HEK293T (cell line): ENCODE measurements at regions not wholly inside any gene's neighbourhood (a gene's known extent, or its start where the extent isn't known, plus 50 kb on each side); places are given as distances from the start of the nearest gene placed in this dataset.

Experiments
- CTCF ChIA-PET: fragments of 350-600 bp; formaldehyde crosslinking; extraction: SDS; loops from one replicate; lab custom pipeline; 2021; ENCODE audit warnings: antibody characterized with exemption, inconsistent platforms; lab: Yijun Ruan, JAX
- POLR2A ChIA-PET: fragments of 350-600 bp; formaldehyde crosslinking; extraction: SDS; loops from one replicate; lab custom pipeline; 2020; ENCODE audit warnings: antibody characterized with exemption, inconsistent platforms; lab: Yijun Ruan, JAX
- DNase-seq: peaks from one replicate; pipeline ENCODE4 v3.0.0; 2012; ENCODE audit warnings: mixed read lengths; ENCODE audit errors: extremely low spot score
- ARNT ChIP-seq: fragments of 450-650 bp; IDR thresholded peaks from 2 replicates; pipeline ENCODE4 v1.6.1; 2017; ENCODE audit warnings: mild to moderate bottlenecking
- BHLHE40 ChIP-seq: fragments of 450-650 bp; IDR thresholded peaks from 2 replicates; pipeline ENCODE4 v1.6.1; 2016; ENCODE audit warnings: mild to moderate bottlenecking, moderate library complexity, borderline replicate concordance
- CTBP1 ChIP-seq: fragments of 450-650 bp; IDR thresholded peaks from 2 replicates; pipeline ENCODE4 v1.6.1; 2016; ENCODE audit warnings: borderline replicate concordance
- ELF4 ChIP-seq: fragments of 450-650 bp; IDR thresholded peaks from 2 replicates; pipeline ENCODE4 v1.6.1; 2017; ENCODE audit warnings: antibody characterized with exemption
- FOXA1 ChIP-seq: fragments of 450-650 bp; IDR thresholded peaks from 2 replicates; pipeline ENCODE4 v1.6.1; 2016; ENCODE audit warnings: mild to moderate bottlenecking
- FOXK2 ChIP-seq: fragments of 450-650 bp; IDR thresholded peaks from 2 replicates; pipeline ENCODE4 v1.6.1; 2016; ENCODE audit warnings: mild to moderate bottlenecking
- FOXM1 ChIP-seq: fragments of 450-650 bp; IDR thresholded peaks from 2 replicates; pipeline ENCODE4 v1.6.1; 2017; ENCODE audit warnings: mild to moderate bottlenecking, borderline replicate concordance
- HDGF ChIP-seq: fragments of 450-650 bp; IDR thresholded peaks from 2 replicates; pipeline ENCODE4 v1.6.1; 2017; ENCODE audit warnings: antibody characterized with exemption, borderline replicate concordance
- L3MBTL2 ChIP-seq: fragments of 450-650 bp; conservative IDR thresholded peaks from 2 replicates; pipeline ENCODE4 v1.6.1; 2016; ENCODE audit warnings: mild to moderate bottlenecking
- LEF1 ChIP-seq: fragments of 450-650 bp; IDR thresholded peaks from 2 replicates; pipeline ENCODE4 v1.6.1; 2017; ENCODE audit warnings: mild to moderate bottlenecking, borderline replicate concordance
- NFRKB ChIP-seq: fragments of 450-650 bp; IDR thresholded peaks from 2 replicates; pipeline ENCODE4 v1.6.1; 2016; ENCODE audit warnings: mild to moderate bottlenecking, moderate library complexity
- PKNOX1 ChIP-seq: fragments of 450-650 bp; IDR thresholded peaks from 2 replicates; pipeline ENCODE4 v1.6.1; 2016
- SP1 ChIP-seq: fragments of 450-650 bp; IDR thresholded peaks from 2 replicates; pipeline ENCODE4 v1.6.1; 2017
- SUZ12 ChIP-seq: fragments of 450-650 bp; IDR thresholded peaks from 2 replicates; pipeline ENCODE4 v1.6.1; 2016; ENCODE audit warnings: mild to moderate bottlenecking
- TARDBP ChIP-seq: fragments of 450-650 bp; IDR thresholded peaks from 2 replicates; pipeline ENCODE4 v1.6.1; 2016
- ZNF384 ChIP-seq: fragments of 450-650 bp; IDR thresholded peaks from 2 replicates; pipeline ENCODE4 v1.6.1; 2016

DNA sequence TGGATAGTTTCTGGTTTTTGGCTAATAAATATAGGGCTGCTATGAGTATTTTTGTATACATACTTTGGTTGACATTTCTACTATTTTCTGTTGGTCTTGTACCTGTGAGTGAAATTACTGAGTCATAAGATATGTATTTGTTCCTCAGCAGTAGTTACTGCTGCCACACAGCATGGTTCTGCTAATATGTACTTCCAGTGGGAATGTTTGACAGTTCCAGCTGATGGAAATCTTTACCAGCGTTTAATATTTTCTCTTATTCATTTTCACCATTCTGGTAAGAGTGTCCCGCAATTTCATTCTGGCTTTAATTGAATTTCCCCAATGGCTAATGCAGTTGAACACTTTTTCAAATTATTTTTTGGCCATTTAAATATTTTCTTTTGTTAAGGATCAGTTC, 57.9 kb upstream of the IL1R1 start:
- CTCF ChIA-PET, result no interaction called here
- TF ChIP-seq SUZ12 (no peak), FOXM1 (no peak), LEF1 (no peak), PKNOX1 (no peak), TARDBP (no peak), NFRKB (no peak), L3MBTL2 (no peak), SP1 (no peak), BHLHE40 (no peak), ELF4 (no peak), FOXK2 (no peak)
- no peak for DNase-seq
- POLR2A ChIA-PET, result no interaction called here

DNA sequence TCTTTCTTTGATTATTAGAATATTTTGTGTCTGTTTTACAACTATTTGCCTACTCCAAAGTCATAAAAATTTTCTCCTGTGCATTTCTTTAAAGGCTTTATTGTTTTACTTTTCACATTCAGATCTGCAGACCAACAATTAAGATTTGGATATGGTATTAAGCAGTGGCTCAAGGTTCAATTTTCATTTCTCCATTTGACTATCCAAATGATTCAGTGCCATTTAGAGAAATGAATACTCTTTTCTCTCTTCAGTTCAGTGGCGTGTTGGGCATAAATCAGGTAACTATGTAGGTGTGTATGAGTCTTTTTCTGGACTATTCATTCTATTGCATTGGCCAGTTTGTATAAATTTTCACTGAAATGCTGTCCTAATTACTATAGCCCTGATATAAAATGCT, 57.3 kb upstream of the IL1R1 start:
- TF ChIP-seq SUZ12, result no peak
- TF ChIP-seq PKNOX1, result no peak
- no peak for TF ChIP-seq L3MBTL2
- no peak for TF ChIP-seq FOXA1
- TF ChIP-seq HDGF, result no peak
- no peak for TF ChIP-seq ARNT
- no peak for TF ChIP-seq SP1
- no peak for TF ChIP-seq ELF4
- TF ChIP-seq BHLHE40, result no peak
- no peak for TF ChIP-seq CTBP1
- CTCF ChIA-PET, result no interaction called here
- POLR2A ChIA-PET, result no interaction called here
- DNase-seq, result no peak

GRCh38 chr2:102086150-102086872, 56.2 kb upstream of the IL1R1 start:
- CTCF ChIA-PET, result interaction anchor here (0.7 kb wide), 1 partner anchor 115 kb away, joined by 3 read pairs; no protein-coding TSS in a partner anchor
- DNase-seq, result no peak
- POLR2A ChIA-PET, result no interaction called here
- TF ChIP-seq LEF1, result no peak
- TF ChIP-seq HDGF, result no peak

DNA sequence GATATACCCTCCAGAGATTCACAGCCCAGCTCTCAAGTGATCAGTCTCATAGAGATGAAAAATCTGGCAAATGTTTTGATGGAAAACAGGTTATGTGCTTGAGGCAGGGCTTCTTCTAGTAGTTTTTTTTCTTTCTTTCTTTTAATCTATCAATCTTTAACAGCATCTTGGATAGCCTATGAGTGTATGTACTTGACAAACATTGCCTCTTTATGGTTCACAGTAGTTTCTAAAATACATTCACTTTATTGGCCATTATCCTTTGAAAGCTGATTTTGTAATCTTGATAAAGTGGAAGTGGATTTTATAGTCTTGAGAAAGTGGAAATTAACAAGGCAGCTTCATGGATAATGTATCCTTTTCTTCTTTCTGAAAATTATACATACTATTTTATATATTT, 51.4 kb upstream of the IL1R1 start:
- CTCF ChIA-PET, result interaction anchor here (0.6 kb wide), 1 partner anchor 626 kb away, joined by 3 read pairs; no protein-coding TSS in a partner anchor
- POLR2A ChIA-PET, result no interaction called here
- TF ChIP-seq FOXM1 (no peak), FOXA1 (no peak), HDGF (no peak), ARNT (no peak), BHLHE40 (no peak), LEF1 (no peak), ZNF384 (no peak), FOXK2 (no peak), SUZ12 (no peak), TARDBP (no peak), SP1 (no peak), PKNOX1 (no peak), ELF4 (no peak), L3MBTL2 (no peak), CTBP1 (no peak), NFRKB (no peak)
- no peak for DNase-seq

- ChIA-PET POLR2A (no interaction called here), CTCF (no interaction called here)
Observed at GRCh38 chr2:102091908-102092307, 50.6 kb upstream of the IL1R1 start.

More at GRCh38 chr2:102091908-102092307, 50.6 kb upstream of the IL1R1 start:
- DNase-seq, result no peak
- TF ChIP-seq TARDBP, result no peak
- TF ChIP-seq BHLHE40, result no peak
- TF ChIP-seq FOXM1, result no peak
- no peak for TF ChIP-seq SUZ12
- no peak for TF ChIP-seq PKNOX1
- no peak for TF ChIP-seq CTBP1
- TF ChIP-seq FOXA1, result no peak
- no peak for TF ChIP-seq ZNF384
- no peak for TF ChIP-seq LEF1
- TF ChIP-seq L3MBTL2, result no peak
- no peak for TF ChIP-seq NFRKB
- TF ChIP-seq ELF4, result no peak
- no peak for TF ChIP-seq SP1
- TF ChIP-seq ARNT, result no peak
- TF ChIP-seq FOXK2, result no peak
- no peak for TF ChIP-seq HDGF
